IMR-90 (cell line): ENCODE measurements at regions not wholly inside any gene's neighbourhood (a gene's known extent, or its start where the extent isn't known, plus 50 kb on each side); places are given as distances from the start of the nearest gene placed in this dataset.

Experiments
- ATAC-seq: fragments of 200-7000 bp; cut with Tn5 transposase; 2 replicates; pipeline ENCODE4 v1.9.1; 2020; ENCODE audit warnings: low read depth, mild to moderate bottlenecking, moderate library complexity
- BruUV-seq: library from RNA; stranded (reverse); fragments of 400-500 nt; replicated peaks from 2 replicates; lab custom pipeline; 2021; lab: Mats Ljungman, UMichigan
- CTCF ChIA-PET: fragments of 300-600 bp; formaldehyde crosslinking; extraction: SDS; loops from one replicate; lab custom pipeline; 2021; ENCODE audit warnings: antibody characterized with exemption; lab: Yijun Ruan, JAX
- POLR2A ChIA-PET: fragments of 300-600 bp; sonication (Branson Sonifier 250); formaldehyde crosslinking; loops from one replicate; lab custom pipeline; 2022; ENCODE audit warnings: antibody characterized with exemption; ENCODE audit not compliant: unreplicated experiment; lab: Charles Lee
- DNase-seq: peaks from one replicate; pipeline ENCODE4 v3.0.0; 2013
- H2AFZ ChIP-seq: replicated peaks from 2 replicates; pipeline ENCODE3; 2013; ENCODE audit warnings: low read length, mild to moderate bottlenecking; ENCODE audit not compliant: poor library complexity
- H2AK5ac ChIP-seq: 2 replicates; pipeline ENCODE4 v1.6.1; 2013; ENCODE audit warnings: low read depth, low read length, inconsistent platforms
- H2AK9ac ChIP-seq: replicated peaks from 2 replicates; pipeline ENCODE3; 2013; ENCODE audit warnings: mild to moderate bottlenecking, low read depth, low read length, moderate library complexity; ENCODE audit not compliant: poor library complexity
- H2BK120ac ChIP-seq: 2 replicates; pipeline ENCODE4 v1.6.1; 2013; ENCODE audit warnings: low read depth, low read length, inconsistent platforms
- H2BK15ac ChIP-seq: 3 replicates; pipeline ENCODE4 v1.6.1; 2013; ENCODE audit warnings: low read depth, low read length, inconsistent platforms
- H2BK20ac ChIP-seq: 2 replicates; pipeline ENCODE4 v1.6.1; 2013; ENCODE audit warnings: low read depth, mild to moderate bottlenecking, inconsistent platforms, low read length, moderate library complexity
- H2BK5ac ChIP-seq: 2 replicates; pipeline ENCODE4 v1.6.1; 2013; ENCODE audit warnings: mild to moderate bottlenecking, low read depth, low read length, inconsistent platforms; ENCODE audit not compliant: poor library complexity, severe bottlenecking
- H3K14ac ChIP-seq: replicated peaks from 2 replicates; pipeline ENCODE4 v1.6.1; 2013; ENCODE audit warnings: low read depth, low read length, inconsistent platforms
- H3K18ac ChIP-seq: 2 replicates; pipeline ENCODE4 v1.6.1; 2013; ENCODE audit warnings: low read depth, low read length, control low read depth
- H3K23ac ChIP-seq: 2 replicates; pipeline ENCODE4 v1.6.1; 2013; ENCODE audit warnings: low read depth, low read length, inconsistent platforms
- H3K27ac ChIP-seq: 2 replicates; pipeline ENCODE4 v1.5.1; 2013; ENCODE audit warnings: mild to moderate bottlenecking, control low read depth, low read length; ENCODE audit not compliant: insufficient read depth
- H3K27me3 ChIP-seq: 2 replicates; pipeline ENCODE4 v1.6.1; 2013; ENCODE audit warnings: low read length; ENCODE audit not compliant: control insufficient read depth, insufficient read depth
- H3K36me3 ChIP-seq: 2 replicates; pipeline ENCODE4 v1.6.1; 2013; ENCODE audit warnings: low read length, mixed read lengths; ENCODE audit not compliant: control insufficient read depth, insufficient read depth
- H3K4ac ChIP-seq: 2 replicates; pipeline ENCODE4 v1.6.1; 2013; ENCODE audit warnings: low read depth, low read length, inconsistent platforms
- H3K4me1 ChIP-seq: 2 replicates; pipeline ENCODE4 v1.6.1; 2013; ENCODE audit warnings: low read length, mixed read lengths; ENCODE audit not compliant: control insufficient read depth, insufficient read depth
- H3K4me2 ChIP-seq: 2 replicates; pipeline ENCODE4 v1.6.1; 2013; ENCODE audit warnings: low read depth, mild to moderate bottlenecking, control low read depth, low read length, moderate library complexity
- H3K4me3 ChIP-seq: 2 replicates; pipeline ENCODE4 v1.5.1; 2013; ENCODE audit warnings: low read depth, mild to moderate bottlenecking, control low read depth, low read length, moderate library complexity; ENCODE audit not compliant: insufficient read depth
- H3K56ac ChIP-seq: 2 replicates; pipeline ENCODE4 v1.6.1; 2013; ENCODE audit warnings: low read length, inconsistent platforms; ENCODE audit not compliant: insufficient read depth; ENCODE audit errors: extremely low read depth
- H3K79me1 ChIP-seq, 2 experiments: 2 replicates each; pipeline ENCODE4 v1.6.1; 2013; ENCODE audit warnings: low read length in 2 of 2, inconsistent platforms in 1 of 2, low read depth in 1 of 2
- H3K9ac ChIP-seq: 2 replicates; pipeline ENCODE4 v1.6.1; 2013; ENCODE audit warnings: low read depth, low read length, control low read depth
- H3K9me1 ChIP-seq: 2 replicates; pipeline ENCODE4 v1.6.1; 2013; ENCODE audit warnings: low read length, inconsistent platforms; ENCODE audit not compliant: insufficient read depth
- H3K9me3 ChIP-seq: 2 replicates; pipeline ENCODE4 v1.6.1; 2013; ENCODE audit warnings: low read length; ENCODE audit not compliant: control insufficient read depth, insufficient read depth
- H4K20me1 ChIP-seq: 2 replicates; pipeline ENCODE4 v1.6.1; 2013; ENCODE audit warnings: low read length, inconsistent platforms; ENCODE audit not compliant: insufficient read depth
- H4K5ac ChIP-seq: 2 replicates; pipeline ENCODE4 v1.6.1; 2013; ENCODE audit warnings: mild to moderate bottlenecking, low read depth, low read length, control low read depth
- H4K8ac ChIP-seq, 2 experiments: 2 replicates each; pipeline ENCODE4 v1.6.1; 2013; ENCODE audit warnings: low read depth in 2 of 2, low read length in 2 of 2, control low read depth in 1 of 2, inconsistent platforms in 1 of 2
- H4K91ac ChIP-seq: 2 replicates; pipeline ENCODE4 v1.6.1; 2013; ENCODE audit warnings: low read depth, low read length, inconsistent platforms; ENCODE audit not compliant: insufficient read depth
- BHLHE40 ChIP-seq: fragments of 150-350 bp; IDR thresholded peaks from 2 replicates; pipeline ENCODE4 v1.6.1; 2016; ENCODE audit warnings: mild to moderate bottlenecking, low read depth, low read length
- CEBPB ChIP-seq: IDR thresholded peaks from 2 replicates; pipeline ENCODE4 v1.6.1; 2012; ENCODE audit warnings: low read depth, low read length, improper control_type of control experiment
- CHD1 ChIP-seq: IDR thresholded peaks from 2 replicates; pipeline ENCODE4 v1.6.1; 2012; ENCODE audit warnings: low read depth, low read length, improper control_type of control experiment
- FOS ChIP-seq: fragments of 150-350 bp; IDR thresholded peaks from 2 replicates; pipeline ENCODE4 v1.6.1; 2016; ENCODE audit warnings: low read depth, low read length
- MAFK ChIP-seq: IDR thresholded peaks from 2 replicates; pipeline ENCODE4 v1.6.1; 2012; ENCODE audit warnings: low read depth, low read length, improper control_type of control experiment
- MXI1 ChIP-seq: IDR thresholded peaks from 2 replicates; pipeline ENCODE4 v1.6.1; 2012; ENCODE audit warnings: low read depth, mild to moderate bottlenecking, low read length, moderate library complexity, borderline replicate concordance
- NFE2L2 ChIP-seq: fragments of 150-350 bp; IDR thresholded peaks from 2 replicates; pipeline ENCODE4 v1.6.1; 2016; ENCODE audit warnings: low read depth, mild to moderate bottlenecking, low read length
- POLR2A ChIP-seq: IDR thresholded peaks from 2 replicates; pipeline ENCODE4 v1.6.1; 2012; ENCODE audit warnings: mild to moderate bottlenecking, low read depth, low read length
- RAD21 ChIP-seq: IDR thresholded peaks from 2 replicates; pipeline ENCODE4 v1.6.1; 2012; ENCODE audit warnings: low read length, improper control_type of control experiment
- RCOR1 ChIP-seq: IDR thresholded peaks from 2 replicates; pipeline ENCODE4 v1.6.1; 2012; ENCODE audit warnings: mild to moderate bottlenecking, low read length, improper control_type of control experiment; ENCODE audit not compliant: insufficient replicate concordance
- RFX5 ChIP-seq: IDR thresholded peaks from 2 replicates; pipeline ENCODE4 v1.8.0; 2012; ENCODE audit warnings: low read depth, mild to moderate bottlenecking, low read length, moderate library complexity
- WGBS, 2 experiments: methylation state at CpG; one replicate each; pipeline versions ENCODE4 v1.1.5 to v1.1.7; 2013; ENCODE audit warnings: missing lambda C conversion rate in 2 of 2; ENCODE audit not compliant: insufficient read length in 1 of 2; ENCODE audit errors: extremely low coverage in 2 of 2; 5-methylcytosine and 5-hydroxymethylcytosine counted together
- dilution Hi-C: fragments of 300-500 bp; cut with HindIII; formaldehyde crosslinking; loops from one replicate; pipeline ENCODE4 v1.14.3; 2018; ENCODE audit warnings: low sequenced_read_pairs; ENCODE audit not compliant: unreplicated experiment
- in situ Hi-C: fragments of 300-500 bp; cut with MboI; formaldehyde crosslinking; loops from 3 replicates; pipeline ENCODE4 v1.14.3; 2019; ENCODE audit warnings: low sequenced_read_pairs, inconsistent platforms, mixed read lengths
- intact Hi-C: fragments of 100-400 bp; cut with micrococcal nuclease; formaldehyde crosslinking; loops from 2 replicates; pipeline ENCODE4 v1.10.0; 2022
- TF ChIP-seq, protein P1 (sequence below): fragments of 150-350 bp; IDR thresholded peaks from 2 replicates; pipeline ENCODE4 v1.6.1; 2016; ENCODE audit warnings: low read depth, mild to moderate bottlenecking, low read length, moderate library complexity, borderline replicate concordance
- TF ChIP-seq, protein P2 (sequence below): fragments of 150-350 bp; IDR thresholded peaks from 2 replicates; pipeline ENCODE4 v1.6.1; 2017; ENCODE audit warnings: mild to moderate bottlenecking, antibody characterized with exemption, low read length, low read depth
- TF ChIP-seq, protein P3 (sequence below): conservative IDR thresholded peaks from 2 replicates; pipeline ENCODE4 v1.5.1; 2012; ENCODE audit warnings: mild to moderate bottlenecking, low read depth, low read length, improper control_type of control experiment

DNA sequence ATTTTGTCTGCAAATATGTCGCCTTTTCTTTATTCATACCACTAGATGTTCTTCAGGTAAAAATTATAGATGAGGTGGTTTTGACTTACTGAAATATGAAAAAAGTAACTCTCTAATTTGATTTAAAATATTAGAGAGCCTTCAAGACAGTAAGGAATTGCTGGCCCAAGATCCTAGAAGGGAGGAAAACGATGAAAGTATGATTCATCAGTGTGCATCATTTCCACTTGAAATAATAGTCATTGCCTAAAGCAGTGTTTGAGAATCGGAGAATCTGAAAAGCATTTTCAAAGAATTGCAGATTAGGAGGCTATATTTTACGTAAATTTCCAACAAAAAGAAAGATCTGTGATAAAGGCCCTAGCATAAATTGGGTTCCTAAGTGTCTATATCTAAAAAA is 1707.9 kb upstream of the PRR20A start:
- no peak overlapping the region for H3K56ac ChIP-seq
- H3K23ac ChIP-seq = no peak overlapping the region
- no peak overlapping the region for H3K4me3 ChIP-seq
- no peak overlapping the region for H4K5ac ChIP-seq
- POLR2A ChIA-PET = no interaction called here
- H4K20me1 ChIP-seq = no peaks in the 10 kb centered on the region
- no peak overlapping the region for H3K14ac ChIP-seq
- H3K79me1 ChIP-seq = no peaks in the 10 kb centered on the region
- no peak overlapping the region for H4K8ac ChIP-seq
- dilution Hi-C loops (no loop called here), intact Hi-C loops (no loop called here), in situ Hi-C loops (no loop called here)
- no peak overlapping the region for H3K9ac ChIP-seq
- no peak overlapping the region for H3K18ac ChIP-seq
- H2BK20ac ChIP-seq = no peak overlapping the region
- no peaks in the 10 kb centered on the region for H3K4me1 ChIP-seq
- no peaks in the 10 kb centered on the region for H3K27me3 ChIP-seq
- peaks cover 13% of the 10 kb centered on the region for H3K9me3 ChIP-seq
- no peak overlapping the region for H2BK15ac ChIP-seq
- no peak overlapping the region for H3K4me2 ChIP-seq
- WGBS, 2 experiments = no CpG with 5 or more reads among the region's 4 CpGs
- H3K9me1 ChIP-seq = no peaks in the 10 kb centered on the region
- H2AK5ac ChIP-seq = no peak overlapping the region
- BruUV-seq = no TSS peak
- H2BK120ac ChIP-seq = no peak overlapping the region
- no peaks in the 10 kb centered on the region for H3K36me3 ChIP-seq
- no peak for TF ChIP-seq MXI1
- TF ChIP-seq CEBPB = no peak
- TF ChIP-seq RCOR1 = no peak
- TF ChIP-seq, protein P1, sequence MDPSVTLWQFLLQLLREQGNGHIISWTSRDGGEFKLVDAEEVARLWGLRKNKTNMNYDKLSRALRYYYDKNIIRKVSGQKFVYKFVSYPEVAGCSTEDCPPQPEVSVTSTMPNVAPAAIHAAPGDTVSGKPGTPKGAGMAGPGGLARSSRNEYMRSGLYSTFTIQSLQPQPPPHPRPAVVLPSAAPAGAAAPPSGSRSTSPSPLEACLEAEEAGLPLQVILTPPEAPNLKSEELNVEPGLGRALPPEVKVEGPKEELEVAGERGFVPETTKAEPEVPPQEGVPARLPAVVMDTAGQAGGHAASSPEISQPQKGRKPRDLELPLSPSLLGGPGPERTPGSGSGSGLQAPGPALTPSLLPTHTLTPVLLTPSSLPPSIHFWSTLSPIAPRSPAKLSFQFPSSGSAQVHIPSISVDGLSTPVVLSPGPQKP = no peak
- TF ChIP-seq POLR2A = no peak
- TF ChIP-seq, protein P2, sequence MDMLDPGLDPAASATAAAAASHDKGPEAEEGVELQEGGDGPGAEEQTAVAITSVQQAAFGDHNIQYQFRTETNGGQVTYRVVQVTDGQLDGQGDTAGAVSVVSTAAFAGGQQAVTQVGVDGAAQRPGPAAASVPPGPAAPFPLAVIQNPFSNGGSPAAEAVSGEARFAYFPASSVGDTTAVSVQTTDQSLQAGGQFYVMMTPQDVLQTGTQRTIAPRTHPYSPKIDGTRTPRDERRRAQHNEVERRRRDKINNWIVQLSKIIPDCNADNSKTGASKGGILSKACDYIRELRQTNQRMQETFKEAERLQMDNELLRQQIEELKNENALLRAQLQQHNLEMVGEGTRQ = no peak
- no peak for TF ChIP-seq CHD1
- no peak for TF ChIP-seq FOS
- TF ChIP-seq BHLHE40 = no peak
- TF ChIP-seq RFX5 = no peak
- no peak for TF ChIP-seq MAFK
- no peak for TF ChIP-seq RAD21
- no peak for TF ChIP-seq NFE2L2
- TF ChIP-seq, protein P3, sequence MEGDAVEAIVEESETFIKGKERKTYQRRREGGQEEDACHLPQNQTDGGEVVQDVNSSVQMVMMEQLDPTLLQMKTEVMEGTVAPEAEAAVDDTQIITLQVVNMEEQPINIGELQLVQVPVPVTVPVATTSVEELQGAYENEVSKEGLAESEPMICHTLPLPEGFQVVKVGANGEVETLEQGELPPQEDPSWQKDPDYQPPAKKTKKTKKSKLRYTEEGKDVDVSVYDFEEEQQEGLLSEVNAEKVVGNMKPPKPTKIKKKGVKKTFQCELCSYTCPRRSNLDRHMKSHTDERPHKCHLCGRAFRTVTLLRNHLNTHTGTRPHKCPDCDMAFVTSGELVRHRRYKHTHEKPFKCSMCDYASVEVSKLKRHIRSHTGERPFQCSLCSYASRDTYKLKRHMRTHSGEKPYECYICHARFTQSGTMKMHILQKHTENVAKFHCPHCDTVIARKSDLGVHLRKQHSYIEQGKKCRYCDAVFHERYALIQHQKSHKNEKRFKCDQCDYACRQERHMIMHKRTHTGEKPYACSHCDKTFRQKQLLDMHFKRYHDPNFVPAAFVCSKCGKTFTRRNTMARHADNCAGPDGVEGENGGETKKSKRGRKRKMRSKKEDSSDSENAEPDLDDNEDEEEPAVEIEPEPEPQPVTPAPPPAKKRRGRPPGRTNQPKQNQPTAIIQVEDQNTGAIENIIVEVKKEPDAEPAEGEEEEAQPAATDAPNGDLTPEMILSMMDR = no peak
- CTCF ChIA-PET = no interaction called here
- no peak overlapping the region for H3K27ac ChIP-seq
- ATAC-seq (no peak), DNase-seq (no peak)
- H3K4ac ChIP-seq = no peak overlapping the region
- H2BK5ac ChIP-seq = no peak overlapping the region
- no peak overlapping the region for H4K91ac ChIP-seq
- no peak overlapping the region for H2AFZ ChIP-seq
- no peak overlapping the region for H2AK9ac ChIP-seq
